ENCODE measurements at regions not wholly inside any gene's neighbourhood (a gene's known extent, or its start where the extent isn't known, plus 50 kb on each side); places are given as distances from the start of the nearest gene placed in this dataset.

DNA sequence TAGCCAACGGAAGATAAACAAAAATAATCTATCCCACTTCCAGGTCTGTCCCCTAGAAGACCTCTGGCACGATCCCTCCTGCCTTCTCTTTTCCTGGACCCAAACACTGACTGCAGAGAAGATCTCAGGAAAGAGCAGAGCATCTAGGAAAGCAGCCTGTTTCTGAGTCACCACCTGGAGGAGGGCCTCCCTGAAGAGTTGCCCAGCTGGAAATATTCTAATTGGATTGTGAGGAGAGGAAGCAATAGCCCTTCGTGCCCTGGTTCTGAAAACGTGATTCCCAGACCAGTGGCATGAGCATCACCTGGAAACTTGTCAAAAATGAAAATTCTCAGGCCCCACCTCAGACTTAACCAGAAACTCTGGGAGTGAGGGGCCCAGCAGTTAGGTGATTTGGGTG lies 411.1 kb downstream of the SETD4 start:
- TF ChIP-seq, protein P1, sequence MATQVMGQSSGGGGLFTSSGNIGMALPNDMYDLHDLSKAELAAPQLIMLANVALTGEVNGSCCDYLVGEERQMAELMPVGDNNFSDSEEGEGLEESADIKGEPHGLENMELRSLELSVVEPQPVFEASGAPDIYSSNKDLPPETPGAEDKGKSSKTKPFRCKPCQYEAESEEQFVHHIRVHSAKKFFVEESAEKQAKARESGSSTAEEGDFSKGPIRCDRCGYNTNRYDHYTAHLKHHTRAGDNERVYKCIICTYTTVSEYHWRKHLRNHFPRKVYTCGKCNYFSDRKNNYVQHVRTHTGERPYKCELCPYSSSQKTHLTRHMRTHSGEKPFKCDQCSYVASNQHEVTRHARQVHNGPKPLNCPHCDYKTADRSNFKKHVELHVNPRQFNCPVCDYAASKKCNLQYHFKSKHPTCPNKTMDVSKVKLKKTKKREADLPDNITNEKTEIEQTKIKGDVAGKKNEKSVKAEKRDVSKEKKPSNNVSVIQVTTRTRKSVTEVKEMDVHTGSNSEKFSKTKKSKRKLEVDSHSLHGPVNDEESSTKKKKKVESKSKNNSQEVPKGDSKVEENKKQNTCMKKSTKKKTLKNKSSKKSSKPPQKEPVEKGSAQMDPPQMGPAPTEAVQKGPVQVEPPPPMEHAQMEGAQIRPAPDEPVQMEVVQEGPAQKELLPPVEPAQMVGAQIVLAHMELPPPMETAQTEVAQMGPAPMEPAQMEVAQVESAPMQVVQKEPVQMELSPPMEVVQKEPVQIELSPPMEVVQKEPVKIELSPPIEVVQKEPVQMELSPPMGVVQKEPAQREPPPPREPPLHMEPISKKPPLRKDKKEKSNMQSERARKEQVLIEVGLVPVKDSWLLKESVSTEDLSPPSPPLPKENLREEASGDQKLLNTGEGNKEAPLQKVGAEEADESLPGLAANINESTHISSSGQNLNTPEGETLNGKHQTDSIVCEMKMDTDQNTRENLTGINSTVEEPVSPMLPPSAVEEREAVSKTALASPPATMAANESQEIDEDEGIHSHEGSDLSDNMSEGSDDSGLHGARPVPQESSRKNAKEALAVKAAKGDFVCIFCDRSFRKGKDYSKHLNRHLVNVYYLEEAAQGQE (IDR thresholded peaks at IDR 0.05; ENCODE audit: insufficient read depth in 1 of 2, low read depth in 2 of 2, low read length in 1 of 2), result no peak
- TF ChIP-seq, protein P2, sequence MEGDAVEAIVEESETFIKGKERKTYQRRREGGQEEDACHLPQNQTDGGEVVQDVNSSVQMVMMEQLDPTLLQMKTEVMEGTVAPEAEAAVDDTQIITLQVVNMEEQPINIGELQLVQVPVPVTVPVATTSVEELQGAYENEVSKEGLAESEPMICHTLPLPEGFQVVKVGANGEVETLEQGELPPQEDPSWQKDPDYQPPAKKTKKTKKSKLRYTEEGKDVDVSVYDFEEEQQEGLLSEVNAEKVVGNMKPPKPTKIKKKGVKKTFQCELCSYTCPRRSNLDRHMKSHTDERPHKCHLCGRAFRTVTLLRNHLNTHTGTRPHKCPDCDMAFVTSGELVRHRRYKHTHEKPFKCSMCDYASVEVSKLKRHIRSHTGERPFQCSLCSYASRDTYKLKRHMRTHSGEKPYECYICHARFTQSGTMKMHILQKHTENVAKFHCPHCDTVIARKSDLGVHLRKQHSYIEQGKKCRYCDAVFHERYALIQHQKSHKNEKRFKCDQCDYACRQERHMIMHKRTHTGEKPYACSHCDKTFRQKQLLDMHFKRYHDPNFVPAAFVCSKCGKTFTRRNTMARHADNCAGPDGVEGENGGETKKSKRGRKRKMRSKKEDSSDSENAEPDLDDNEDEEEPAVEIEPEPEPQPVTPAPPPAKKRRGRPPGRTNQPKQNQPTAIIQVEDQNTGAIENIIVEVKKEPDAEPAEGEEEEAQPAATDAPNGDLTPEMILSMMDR (IDR thresholded peaks at IDR 0.05), result no peak
- TF ChIP-seq SIN3A (IDR thresholded peaks at IDR 0.05; ENCODE audit: borderline replicate concordance, insufficient read depth, low read depth, low read length) (no peak), POLR2AphosphoS5 (IDR thresholded peaks at IDR 0.05; ENCODE audit: low read depth, low read length) (no peak), TCF7L2 (IDR thresholded peaks at IDR 0.05; ENCODE audit: low read depth, low read length) (no peak)
